NOMO-1 treated with dmso at 0.1 percent for 144 hours (cell line): ENCODE measurements at regions not wholly inside any gene's neighbourhood (a gene's known extent, or its start where the extent isn't known, plus 50 kb on each side); places are given as distances from the start of the nearest gene placed in this dataset.

Source experiments
- DNase-seq: peaks from one replicate; lab custom pipeline; 2025; ENCODE audit not compliant: unreplicated experiment; lab: John Stamatoyannopoulos, UW

DNA sequence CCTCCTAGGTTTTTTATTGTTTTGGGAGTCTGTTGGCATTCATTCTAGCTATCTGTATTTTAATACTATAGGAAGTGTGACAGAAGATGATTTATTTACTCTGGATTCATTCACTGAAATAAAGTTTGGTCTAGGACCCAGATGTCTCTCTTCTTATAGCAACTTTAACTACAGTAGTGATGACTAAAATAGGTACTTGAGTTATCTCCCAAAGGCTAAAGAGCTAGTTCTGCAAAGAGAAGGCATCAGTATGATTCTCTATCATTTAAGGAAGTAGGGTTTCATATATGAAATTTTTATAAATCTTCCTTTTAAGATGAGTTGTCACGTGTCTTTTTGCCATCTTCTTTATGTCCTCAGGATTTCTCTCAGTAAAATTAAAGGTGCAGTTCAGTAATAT, 507.4 kb downstream of the KCTD12 start:
- DNase-seq, result no peak

DNA sequence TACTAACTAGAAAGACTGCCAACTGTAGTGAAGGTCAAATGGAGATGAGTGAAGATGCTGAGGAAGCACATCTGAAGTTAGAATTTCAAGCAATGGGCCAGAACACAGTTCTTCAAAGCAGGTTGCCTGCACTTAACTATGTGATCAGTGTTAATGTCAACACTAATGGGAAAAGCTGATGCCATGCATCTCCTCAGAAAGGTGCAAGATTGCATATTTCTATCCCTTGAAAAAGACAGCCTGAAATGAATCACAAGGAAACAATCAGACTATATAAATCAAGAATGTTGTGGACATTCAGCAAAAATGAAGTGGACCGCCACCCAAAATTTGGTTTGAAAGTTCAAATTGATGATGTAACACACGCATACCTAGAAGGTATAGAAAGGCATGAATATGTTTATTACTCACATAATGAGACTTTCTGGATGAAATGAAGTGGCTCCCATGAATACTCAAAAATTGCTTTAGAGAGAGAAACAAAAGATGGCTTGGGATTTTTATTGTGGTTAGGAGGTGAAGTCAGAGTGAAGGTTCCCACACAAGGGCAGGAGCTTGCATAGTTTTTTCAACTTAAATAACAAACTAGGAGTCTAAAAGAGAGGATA, 522.4 kb downstream of the KCTD12 start:
- DNase-seq, result no peak

DNA sequence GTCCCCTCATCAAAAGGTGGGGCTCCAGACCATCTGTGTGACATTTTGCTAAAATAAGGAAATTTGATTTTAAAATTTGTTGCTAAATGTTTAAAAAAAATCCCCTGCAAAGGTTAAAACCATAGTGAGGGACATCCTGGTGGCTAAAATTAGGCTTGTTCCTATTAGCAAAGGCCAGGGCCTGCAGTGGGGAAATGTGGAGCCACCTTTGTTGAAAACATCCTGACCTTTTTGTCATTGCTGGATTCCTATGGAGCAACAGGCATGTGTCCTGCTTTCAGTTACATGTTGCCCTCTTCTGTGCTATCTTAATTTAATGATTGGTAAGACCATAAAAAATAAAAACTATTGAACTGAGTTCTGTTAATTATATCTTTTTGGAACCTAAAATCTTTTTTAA, 524.3 kb downstream of the KCTD12 start:
- DNase-seq, result no peak

DNA sequence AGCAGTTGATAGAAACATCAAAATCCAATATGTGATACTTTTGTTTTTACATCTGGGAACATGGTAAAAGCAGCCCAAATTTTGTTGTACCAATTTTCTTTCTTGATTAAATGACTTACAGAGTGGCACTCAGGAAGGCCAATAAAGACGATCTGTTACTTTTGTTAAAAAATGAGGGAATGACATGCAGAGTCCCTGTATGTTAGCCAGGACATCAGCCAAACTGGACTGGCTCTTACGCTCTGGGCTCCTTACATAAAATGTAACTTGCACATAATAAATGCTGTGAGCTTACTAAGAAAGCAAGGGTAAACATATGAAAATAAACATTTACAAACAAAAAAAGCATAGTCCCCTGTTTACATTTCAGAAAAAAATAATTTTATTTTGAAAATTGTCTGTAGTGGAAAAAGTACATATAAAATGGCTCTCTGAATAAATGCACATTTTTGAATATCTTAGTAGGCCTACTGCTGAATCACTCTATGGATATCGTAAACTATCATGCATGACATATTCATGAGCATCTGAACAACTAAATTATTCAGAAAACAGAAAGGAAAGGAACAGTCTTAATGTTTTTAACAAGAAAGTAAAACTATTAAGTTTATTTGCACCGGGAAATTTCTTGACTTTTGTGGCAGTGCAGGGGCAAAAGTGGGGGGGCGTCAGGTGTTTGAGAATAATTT, 534.5 kb downstream of the KCTD12 start:
- no peak for DNase-seq

DNA sequence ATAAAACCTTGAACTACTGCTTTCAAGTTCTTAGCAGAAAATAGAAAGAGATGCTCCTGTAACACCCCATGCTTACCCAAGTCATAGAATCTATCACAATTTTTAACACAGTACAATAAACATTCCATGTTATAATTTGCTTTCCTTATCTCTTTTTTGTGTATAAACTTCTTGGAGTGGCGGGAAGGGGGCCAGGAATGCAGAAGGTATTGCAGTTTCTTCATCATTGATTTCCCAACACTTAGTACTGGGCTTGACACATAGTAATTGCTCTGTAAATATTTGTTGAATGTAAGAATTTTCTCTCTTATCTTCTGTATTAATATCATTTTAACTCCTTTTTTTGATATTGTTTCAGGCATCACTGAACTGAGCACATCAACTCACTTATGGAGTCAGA, 535.8 kb downstream of the KCTD12 start:
- DNase-seq, result no peak

DNA sequence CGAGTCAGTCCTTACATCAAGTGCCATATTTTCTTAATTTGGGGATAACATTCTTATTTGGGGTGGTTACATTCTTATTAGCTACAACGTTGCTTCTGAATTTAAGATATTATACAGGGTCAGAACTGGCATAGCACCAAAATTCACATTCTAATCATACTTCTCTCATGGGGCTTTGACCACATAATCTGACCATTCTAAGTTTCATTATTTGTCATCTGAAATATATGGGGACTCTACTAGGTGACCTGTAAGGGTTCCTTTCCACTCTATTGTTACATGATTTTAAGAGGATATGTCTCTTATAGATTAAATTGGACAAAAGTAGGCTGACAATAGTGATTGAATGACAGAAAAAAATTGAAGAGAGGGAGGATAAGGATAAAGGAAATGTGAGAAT, 536.5 kb downstream of the KCTD12 start:
- no peak for DNase-seq

DNA sequence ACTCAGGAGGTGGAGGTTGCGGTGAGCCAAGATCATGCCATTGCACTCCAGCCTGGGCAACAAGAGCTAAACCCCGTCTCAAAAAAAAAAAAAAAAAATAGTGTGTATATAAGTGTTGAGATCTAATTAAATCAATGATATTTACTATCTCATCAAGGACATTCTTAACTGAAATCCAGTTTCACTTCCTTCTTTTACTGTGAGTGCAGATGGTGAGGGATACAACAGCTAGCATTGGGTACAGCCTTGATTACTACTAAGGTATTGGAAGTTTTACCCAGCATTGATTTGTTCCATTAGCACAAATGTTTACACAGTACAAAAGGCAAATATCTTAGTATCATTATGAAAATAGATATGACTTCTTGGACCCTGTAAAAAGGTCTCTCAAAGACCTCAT, 546.6 kb downstream of the KCTD12 start:
- DNase-seq, result no peak

DNA sequence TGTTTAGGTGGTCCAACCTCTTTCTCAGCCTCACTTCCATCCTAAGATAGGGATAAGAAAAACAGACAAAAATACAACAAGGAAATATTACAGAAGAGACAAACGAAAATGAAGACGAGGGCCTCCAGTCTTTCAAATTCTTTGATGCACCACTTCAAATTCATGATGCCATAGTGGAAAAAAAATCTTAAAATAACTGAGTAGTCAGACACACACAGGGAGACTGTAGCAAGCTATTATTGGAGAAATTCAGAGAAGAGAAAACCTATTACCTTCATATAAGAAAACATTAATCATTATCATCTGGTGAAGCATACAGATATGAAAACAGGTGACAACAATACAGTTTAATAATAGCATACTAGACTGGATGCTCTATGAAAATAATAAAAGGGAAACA, 548.2 kb downstream of the KCTD12 start:
- DNase-seq, result no peak

DNA sequence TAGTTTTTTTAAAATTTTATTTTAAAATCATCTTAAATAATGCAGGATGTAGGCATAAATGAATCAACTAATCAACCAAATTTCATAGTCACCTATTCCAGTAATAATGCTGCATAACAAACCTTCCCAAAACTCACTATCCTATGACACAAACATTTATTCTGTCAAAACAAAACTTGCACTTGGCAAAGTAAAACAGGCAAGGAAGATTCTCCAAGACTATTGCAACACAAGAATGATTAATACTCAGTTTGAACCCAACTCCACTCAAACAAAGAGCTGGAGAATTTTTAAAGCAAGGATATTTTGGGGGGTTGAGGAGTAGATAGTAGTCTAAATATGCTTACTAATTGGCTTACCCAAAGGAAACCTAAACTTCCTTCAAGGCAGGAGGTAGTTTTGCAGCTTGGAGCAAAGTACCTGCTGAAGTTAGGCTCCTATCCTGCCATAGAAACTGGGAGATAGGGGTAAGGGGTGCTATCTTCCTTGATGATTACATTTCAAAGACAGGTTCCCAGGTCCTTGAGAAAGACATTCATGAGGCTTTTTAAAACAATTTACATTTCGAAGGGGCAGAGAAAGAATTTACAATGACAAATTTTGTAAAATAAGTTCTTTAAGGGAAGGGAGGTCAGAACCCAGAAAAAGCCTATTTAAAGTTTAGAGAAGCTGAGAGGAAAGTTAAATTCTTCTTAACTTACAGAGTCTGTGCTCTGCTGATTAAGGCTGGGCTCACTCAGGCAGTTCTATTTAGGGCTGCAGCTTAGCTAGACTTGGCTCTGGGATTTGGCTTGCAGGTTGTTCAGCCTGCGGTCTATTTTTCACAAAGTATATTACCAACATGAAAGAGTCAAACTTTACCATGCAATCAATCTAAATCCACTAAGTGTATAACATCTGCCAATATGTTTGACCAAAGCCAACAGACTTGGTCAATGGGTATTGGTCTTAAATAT, 549.0 kb downstream of the KCTD12 start:
- no peak for DNase-seq

DNA sequence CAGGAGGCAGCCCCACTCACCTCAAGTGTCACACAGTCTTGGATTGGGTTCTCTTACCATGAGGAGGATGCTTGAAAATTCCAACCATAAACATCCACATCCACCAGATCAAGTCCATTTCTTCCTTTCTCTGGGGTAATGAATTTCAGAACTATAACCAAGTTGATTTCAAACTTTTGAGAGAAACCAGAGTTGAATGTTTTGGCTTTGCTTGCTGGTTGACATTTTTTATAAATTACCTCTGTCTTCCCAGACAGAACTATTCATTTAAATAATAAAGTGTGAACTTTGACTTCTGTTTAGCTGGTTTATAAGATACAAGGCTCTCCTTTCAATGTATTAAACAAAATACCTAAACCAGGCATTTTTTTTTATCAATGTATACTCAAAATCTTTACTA, 550.7 kb downstream of the KCTD12 start:
- DNase-seq, result no peak

DNA sequence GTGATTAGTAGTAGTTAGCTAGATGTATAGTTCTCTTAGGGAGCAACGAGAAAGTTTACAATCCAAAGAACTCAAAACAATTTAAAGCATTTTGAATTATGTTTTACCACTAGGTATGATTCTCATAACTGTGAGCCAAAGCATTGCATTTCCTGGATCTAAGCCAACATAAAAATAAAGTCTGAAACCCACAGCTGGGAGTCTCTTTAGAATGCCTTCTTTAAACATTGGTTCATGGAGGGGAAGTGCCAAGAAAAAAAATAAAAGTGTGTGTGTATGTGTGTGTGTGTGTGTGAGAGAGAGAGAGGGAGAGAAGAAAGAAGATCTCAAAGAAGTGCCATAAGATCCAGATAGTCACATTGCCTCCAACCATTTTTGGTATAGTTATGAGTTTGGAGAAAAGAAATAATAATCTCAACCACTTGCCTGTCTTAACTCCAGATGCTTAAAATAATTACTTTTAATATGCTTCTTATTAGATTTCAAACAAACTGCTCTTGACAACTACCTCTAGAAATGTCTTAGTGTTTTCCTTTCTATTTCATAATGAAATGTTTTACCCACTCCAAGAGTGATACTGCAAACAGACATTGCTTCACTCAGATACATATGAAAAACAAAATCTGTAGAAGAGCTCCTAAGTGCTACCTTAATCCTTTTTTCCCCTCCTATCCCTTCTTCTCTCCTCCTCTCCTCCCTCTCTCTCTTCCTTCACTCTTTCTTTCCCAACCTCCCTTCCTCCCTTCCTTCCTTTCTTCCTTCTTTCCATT, 554.1 kb downstream of the KCTD12 start:
- no peak for DNase-seq

DNA sequence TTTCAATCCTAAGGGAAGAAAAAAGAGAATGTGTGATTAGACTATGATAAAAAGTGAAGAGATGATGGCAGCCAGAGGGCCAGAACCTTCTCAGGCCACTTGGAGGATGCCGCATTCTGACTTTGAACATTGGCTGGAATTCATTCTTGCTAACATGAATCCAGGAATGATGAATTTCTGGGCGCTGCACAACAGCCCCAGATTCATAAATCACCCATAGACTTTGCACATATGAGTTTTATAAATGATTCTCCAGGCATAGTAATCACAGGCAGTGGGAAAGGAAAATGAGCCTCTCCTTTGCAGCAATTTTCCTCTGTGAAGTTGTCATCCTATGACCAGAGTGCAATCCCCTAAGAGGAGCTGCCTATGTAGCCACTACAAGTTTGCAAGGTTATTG, 555.4 kb downstream of the KCTD12 start:
- DNase-seq, result no peak

DNA sequence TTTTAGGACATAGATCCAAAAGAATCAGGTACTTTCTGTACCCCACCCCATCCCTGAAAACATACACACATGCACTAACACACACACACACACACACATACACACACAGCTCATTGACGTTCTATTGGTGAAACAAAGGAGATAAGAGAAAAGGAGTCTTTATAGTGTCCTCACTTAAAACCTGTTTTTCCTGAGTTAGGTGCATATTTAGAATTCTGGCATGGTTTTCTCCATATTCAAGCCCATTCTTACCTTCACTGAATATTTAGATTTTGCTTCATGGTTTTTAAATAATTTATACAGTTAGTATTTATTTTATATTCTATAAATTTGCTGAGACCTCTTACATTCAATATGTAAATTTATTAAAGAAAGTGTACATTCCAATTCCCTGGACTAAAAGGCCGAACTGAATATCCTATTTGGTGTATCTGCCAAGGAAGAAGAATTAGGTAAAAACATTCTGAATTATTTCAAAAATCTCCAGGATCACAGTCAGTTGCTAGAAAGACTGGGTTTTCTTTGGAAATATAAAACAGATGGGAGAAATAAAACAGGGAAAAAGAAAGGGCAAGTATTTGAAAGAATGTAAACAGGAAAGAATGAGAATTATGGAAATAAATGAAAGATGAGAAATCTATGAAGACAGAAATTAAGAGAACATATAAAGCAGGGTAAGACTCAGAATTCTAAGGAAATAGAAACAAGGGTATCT, 556.2 kb downstream of the KCTD12 start:
- DNase-seq, result no peak

DNA sequence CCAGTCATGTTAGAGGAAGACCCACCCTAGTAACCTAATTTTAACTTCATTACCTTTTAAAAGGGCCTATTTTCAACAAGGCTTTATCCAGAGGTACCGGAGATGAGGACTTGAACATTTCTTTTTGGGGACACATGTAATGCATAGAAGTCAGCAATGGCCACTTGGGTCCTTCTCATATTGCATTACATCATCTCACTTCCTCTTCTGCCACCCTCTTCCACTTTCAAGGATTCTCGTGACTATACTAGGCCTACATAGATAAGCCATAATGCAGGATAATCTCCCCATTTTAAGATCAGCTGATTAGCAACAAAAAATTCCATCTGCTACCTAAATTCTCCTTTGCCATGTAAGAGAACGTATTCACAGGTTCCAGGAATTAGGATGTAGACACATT, 557.2 kb downstream of the KCTD12 start:
- no peak for DNase-seq

DNA sequence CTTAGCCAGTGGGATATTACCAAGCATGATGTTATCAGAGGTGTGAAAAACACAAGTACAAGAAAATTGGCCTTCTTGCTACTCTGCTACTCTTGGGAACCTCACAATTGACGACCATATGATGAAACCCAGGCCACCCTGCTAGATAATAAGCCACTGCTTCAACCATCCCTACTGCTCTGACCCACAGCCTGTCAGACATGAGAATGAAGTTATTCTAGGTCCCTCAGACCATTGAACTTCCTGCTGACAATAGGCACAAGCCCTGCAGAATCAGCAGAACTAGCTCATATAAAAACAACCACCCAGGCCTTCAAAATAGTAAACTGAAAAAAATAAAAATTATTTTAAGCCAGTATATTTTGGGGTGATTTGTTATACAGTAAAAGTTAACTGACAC, 559.9 kb downstream of the KCTD12 start:
- no peak for DNase-seq

DNA sequence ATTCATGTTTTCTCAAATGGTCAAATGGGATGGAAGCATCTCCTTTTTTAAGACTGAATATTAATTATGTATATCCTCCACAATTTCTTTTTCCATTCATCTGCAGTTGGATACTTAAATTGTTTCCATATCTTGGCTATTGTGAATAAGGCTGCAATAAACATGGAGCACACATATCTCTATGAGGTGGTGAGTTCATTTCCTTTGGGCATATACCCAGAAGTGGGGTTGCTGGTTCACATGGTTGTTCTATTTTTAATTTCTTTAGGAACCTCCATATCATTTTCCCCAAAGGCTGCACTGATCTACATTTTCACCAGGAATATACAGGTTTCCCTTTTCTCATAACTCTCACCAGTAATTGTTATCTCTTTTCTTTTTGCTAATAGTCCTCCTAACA, 566.3 kb downstream of the KCTD12 start:
- DNase-seq, result no peak

DNA sequence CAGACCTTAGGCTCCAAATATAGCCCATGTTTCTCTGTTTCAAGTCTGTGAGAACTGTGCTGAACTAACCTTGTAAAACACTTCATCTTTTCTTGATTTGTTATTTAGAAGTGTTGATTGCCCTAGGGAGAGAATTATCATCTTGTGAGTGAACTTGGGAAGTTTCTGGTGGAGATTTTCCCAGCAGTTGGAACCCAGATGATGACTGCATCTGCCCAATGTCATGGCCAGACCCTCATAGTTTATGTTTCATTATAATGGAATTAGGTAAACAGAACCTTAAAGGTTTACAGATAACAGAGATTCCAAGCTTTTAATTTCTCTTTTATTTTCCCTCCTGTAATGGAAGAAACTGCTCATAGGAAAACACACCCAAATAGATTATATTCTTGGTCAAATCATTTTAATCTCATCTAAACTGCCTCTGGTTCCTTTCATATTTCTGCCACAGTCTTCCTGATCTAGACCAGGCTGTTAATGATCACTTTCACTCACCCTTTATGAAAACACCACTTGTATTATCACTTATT, 569.1 kb downstream of the KCTD12 start:
- DNase-seq, result no peak

DNA sequence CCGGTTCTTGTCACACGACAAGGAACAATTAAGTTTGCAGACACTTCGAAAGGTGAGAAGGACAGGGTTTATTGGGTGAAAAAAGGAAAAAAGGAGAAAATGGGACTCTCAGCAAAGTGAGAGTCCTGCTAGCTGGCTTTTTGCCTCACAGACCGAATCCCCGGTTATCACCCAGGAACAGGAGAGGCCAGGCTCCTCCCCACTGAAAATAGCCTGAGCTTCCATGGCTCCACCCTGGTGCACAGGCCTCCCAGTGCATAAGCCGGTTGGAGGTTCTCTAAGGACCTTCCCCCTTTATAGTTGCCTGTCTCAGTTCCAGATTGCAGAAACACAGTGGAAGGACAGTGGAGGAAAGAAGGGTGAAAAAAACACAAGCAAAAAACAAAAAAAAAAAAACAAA, 571.7 kb downstream of the KCTD12 start:
- DNase-seq, result no peak

DNA sequence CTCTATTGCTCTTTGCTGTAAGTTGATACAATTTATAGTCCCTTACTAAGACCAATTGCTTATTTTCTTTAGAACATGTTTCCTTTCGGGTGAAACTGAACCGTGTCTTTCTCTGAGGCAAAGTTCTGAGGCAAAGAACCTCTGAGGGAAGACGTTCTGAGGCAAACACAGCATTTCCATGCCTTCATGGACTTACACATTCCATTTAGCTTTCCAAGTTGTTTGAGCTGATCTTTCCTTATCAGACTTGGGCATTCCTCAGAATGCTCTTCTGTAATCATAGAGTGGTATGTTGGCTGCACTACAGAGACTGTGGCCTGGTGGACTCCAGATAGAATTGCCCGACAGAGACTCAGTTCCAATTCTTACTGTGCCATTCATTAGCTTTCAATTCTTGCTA, 579.1 kb downstream of the KCTD12 start:
- no peak for DNase-seq

DNA sequence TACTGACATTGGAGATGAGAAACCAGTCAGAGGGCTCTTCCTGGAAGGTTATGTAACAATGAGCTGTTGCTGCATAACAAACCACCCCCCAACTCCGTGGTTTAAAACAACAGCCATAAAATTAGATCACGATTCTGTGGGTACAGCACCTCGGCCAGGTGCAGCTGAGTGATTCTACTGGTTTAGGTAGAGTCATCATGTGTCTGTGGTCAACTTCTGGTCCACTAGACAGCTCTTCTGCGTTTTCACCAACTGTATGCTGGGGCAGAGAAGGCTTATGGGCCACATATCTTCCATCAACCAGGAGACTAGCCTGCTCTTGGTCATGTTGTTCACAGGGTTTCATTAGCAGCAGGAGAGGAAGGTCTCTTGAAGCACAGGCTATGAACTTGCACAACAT, 585.5 kb downstream of the KCTD12 start:
- no peak for DNase-seq
